ENCODE measurements at regions not wholly inside any gene's neighbourhood (a gene's known extent, or its start where the extent isn't known, plus 50 kb on each side); places are given as distances from the start of the nearest gene placed in this dataset.
A peak's percentile ranks its signal among the peaks of the same experiment; 100 is the strongest.

- Histone ChIP-seq H3K9me2 (ENCODE audit: insufficient read depth) (no peaks in the 10 kb centered on the region), H4K20me1 (ENCODE audit: insufficient read depth) (no peaks in the 10 kb centered on the region), H3K36me3 (ENCODE audit: control insufficient read depth in 1 of 2, insufficient read depth in 2 of 2, low read length in 2 of 2) (no peaks in the 10 kb centered on the region), H3K4me2 (ENCODE audit: low read length) (no peak overlapping the region), H3K27me3 (ENCODE audit: insufficient read depth, low read length) (no peaks in the 10 kb centered on the region), H3K27ac (ENCODE audit: low read depth, low read length) (no peak overlapping the region), H3K4me3 (replicated peaks in 1 of 2; ENCODE audit: low read depth in 1 of 2, low read length in 2 of 2) (no peak overlapping the region), H3K79me2 (ENCODE audit: insufficient read depth, low read length) (no peaks in the 10 kb centered on the region), H3K4me1 (ENCODE audit: control insufficient read depth in 1 of 2, insufficient read depth in 2 of 2, low read length in 2 of 2) (peaks cover 8 to 36% of the 10 kb centered on the region in 2 experiments), H3K9ac (ENCODE audit: low read length) (no peak overlapping the region), H3K9me3 (ENCODE audit: control insufficient read depth in 1 of 2, insufficient read depth in 1 of 2, low read depth in 1 of 2, low read length in 2 of 2) (no peaks in the 10 kb centered on the region), H2AFZ (ENCODE audit: low read depth, low read length, poor library complexity, severe bottlenecking) (peak overlapping the region; percentile 13)
- ChIA-PET POLR2A (interaction anchor here (1.4 to 2.9 kb wide), 2 partner anchors 13 to 24 kb away, joined by 4 to 9 read pairs; no protein-coding TSS in a partner anchor), RAD21 (ENCODE audit: low non-redundant PET in 1 of 2, low total read pairs in 2 of 2, uncharacterized antibody in 2 of 2, unreplicated experiment in 2 of 2) (no interaction called here), CTCF (interaction anchor here (1.6 kb wide), 1 partner anchor 58 kb away, joined by 3 read pairs; no protein-coding TSS in a partner anchor)
- no peak for ATAC-seq
- intact Hi-C loops (cut with micrococcal nuclease): no loop called here
- no peak for DNase-seq (ENCODE audit: low read depth, low spot score)
- BruUV-seq (replicated peaks): no TSS peak
- TF ChIP-seq POLR2AphosphoS5 (IDR thresholded peaks at IDR 0.05; ENCODE audit: low read depth, low read length): no peak
- no peak for TF ChIP-seq EZH2 (IDR thresholded peaks at IDR 0.05)
- no peak for TF ChIP-seq RAD21 (IDR thresholded peaks at IDR 0.05; ENCODE audit: low read depth)
- no peak for TF ChIP-seq SP1 (IDR thresholded peaks at IDR 0.05; ENCODE audit: low read depth)
- TF ChIP-seq YY1 (IDR thresholded peaks at IDR 0.05; ENCODE audit: extremely low read depth, insufficient replicate concordance, low read depth, low read length): no peak
- no peak for TF ChIP-seq JUND (IDR thresholded peaks at IDR 0.05)
- no peak for TF ChIP-seq ATF3 (IDR thresholded peaks at IDR 0.05)
- TF ChIP-seq CEBPB (IDR thresholded peaks at IDR 0.05; ENCODE audit: low read depth): no peak
Measured at GRCh38 chr2:172230332-172230888, 127.7 kb upstream of the DLX2 start.

DNA sequence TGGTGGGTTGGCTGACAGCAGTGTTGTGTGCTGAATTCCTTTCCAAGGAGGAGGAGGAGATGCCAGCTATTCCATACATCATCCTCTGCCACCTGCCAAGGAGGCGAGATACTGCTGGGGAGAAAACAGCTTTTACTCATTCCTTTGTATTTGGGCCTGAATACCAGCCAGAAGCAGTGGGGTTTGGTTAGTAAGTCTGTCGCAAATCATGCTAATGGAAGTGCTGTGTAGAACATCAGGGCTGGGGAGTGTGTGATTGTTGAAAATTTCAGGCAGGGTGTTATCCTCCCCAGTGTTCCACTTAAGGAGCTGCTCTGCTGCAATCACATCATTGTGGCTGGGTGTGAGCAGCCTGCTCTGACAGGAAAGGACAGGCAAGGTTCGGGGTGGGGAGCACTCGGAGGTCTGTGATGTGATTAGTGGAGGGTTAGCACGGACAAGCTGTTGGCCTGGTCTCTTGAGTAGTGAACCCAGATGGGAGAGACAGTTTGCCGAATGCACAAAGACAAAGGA, 128.2 kb upstream of the DLX2 start:
- Histone ChIP-seq H3K27ac (ENCODE audit: low read depth, low read length) (no peak overlapping the region), H3K4me1 (ENCODE audit: control insufficient read depth in 1 of 2, insufficient read depth in 2 of 2, low read length in 2 of 2) (peaks cover 8 to 34% of the 10 kb centered on the region in 2 experiments), H3K4me2 (ENCODE audit: low read length) (no peak overlapping the region), H2AFZ (ENCODE audit: low read depth, low read length, poor library complexity, severe bottlenecking) (no peak overlapping the region), H4K20me1 (ENCODE audit: insufficient read depth) (no peaks in the 10 kb centered on the region), H3K27me3 (ENCODE audit: insufficient read depth, low read length) (no peaks in the 10 kb centered on the region), H3K4me3 (replicated peaks in 1 of 2; ENCODE audit: low read depth in 1 of 2, low read length in 2 of 2) (no peak overlapping the region), H3K79me2 (ENCODE audit: insufficient read depth, low read length) (no peaks in the 10 kb centered on the region), H3K9me3 (ENCODE audit: control insufficient read depth in 1 of 2, insufficient read depth in 1 of 2, low read depth in 1 of 2, low read length in 2 of 2) (no peaks in the 10 kb centered on the region), H3K36me3 (ENCODE audit: control insufficient read depth in 1 of 2, insufficient read depth in 2 of 2, low read length in 2 of 2) (no peaks in the 10 kb centered on the region), H3K9ac (ENCODE audit: low read length) (no peak overlapping the region), H3K9me2 (ENCODE audit: insufficient read depth) (no peaks in the 10 kb centered on the region)
- intact Hi-C loops (cut with micrococcal nuclease): no loop called here
- CTCF ChIA-PET: interaction anchor here (1.2 to 1.6 kb wide), 4 partner anchors 10 to 230 kb away, joined by 3 to 7 read pairs (median 6); no protein-coding TSS in a partner anchor
- POLR2A ChIA-PET: interaction anchor here (1.0 to 2.9 kb wide), 5 partner anchors 12 to 196 kb away, joined by 3 to 9 read pairs (median 4); partner anchors contain the start of gene ITGA6
- RAD21 ChIA-PET (ENCODE audit: low non-redundant PET in 1 of 2, low total read pairs in 2 of 2, uncharacterized antibody in 2 of 2, unreplicated experiment in 2 of 2): no interaction called here
- no peak for DNase-seq (ENCODE audit: low read depth, low spot score)
- ATAC-seq: no peak
- BruUV-seq (replicated peaks): no TSS peak
- TF ChIP-seq RAD21 (IDR thresholded peaks at IDR 0.05; ENCODE audit: low read depth) (no peak), SP1 (IDR thresholded peaks at IDR 0.05; ENCODE audit: low read depth) (no peak), YY1 (IDR thresholded peaks at IDR 0.05; ENCODE audit: extremely low read depth, insufficient replicate concordance, low read depth, low read length) (no peak), EZH2 (IDR thresholded peaks at IDR 0.05) (no peak), ZFX (IDR thresholded peaks at IDR 0.05) (no peak), REST (IDR thresholded peaks at IDR 0.05; ENCODE audit: low read depth) (no peak), POLR2AphosphoS5 (IDR thresholded peaks at IDR 0.05; ENCODE audit: low read depth, low read length) (no peak), ATF3 (IDR thresholded peaks at IDR 0.05) (no peak), SIN3A (IDR thresholded peaks at IDR 0.05; ENCODE audit: low read depth) (no peak), ELF1 (IDR thresholded peaks at IDR 0.05; ENCODE audit: borderline replicate concordance, low read depth) (no peak)

All from HCT116 (cell line).